HEK293 (cell line): ENCODE measurements at regions not wholly inside any gene's neighbourhood (a gene's known extent, or its start where the extent isn't known, plus 50 kb on each side); places are given as distances from the start of the nearest gene placed in this dataset.

Experiments
- CTCF ChIA-PET: fragments of 350-600 bp; formaldehyde crosslinking; extraction: SDS; loops from one replicate; lab custom pipeline; 2021; ENCODE audit warnings: antibody characterized with exemption; lab: Yijun Ruan, JAX
- POLR2A ChIA-PET: fragments of 300-600 bp; formaldehyde crosslinking; extraction: SDS; loops from one replicate; lab custom pipeline; 2020; ENCODE audit warnings: antibody characterized with exemption, inconsistent platforms; lab: Yijun Ruan, JAX
- H3K27ac ChIP-seq: fragments of 200-500 bp; sonication (Bioruptor generic); 2 replicates; pipeline ENCODE4 v1.5.1; 2014; ENCODE audit warnings: low read depth, low read length, control low read depth, inconsistent platforms; ENCODE audit errors: extremely low read depth
- H3K36me3 ChIP-seq, 2 experiments: fragments of 200-500 bp in 1 of 2; sonication (Bioruptor generic) in 1 of 2; 1 replicate in 1 of 2; 2 replicates in 1 of 2; pipeline ENCODE4 v1.5.1; 2014 to 2017; ENCODE audit warnings: inconsistent platforms in 2 of 2, low read length in 2 of 2; ENCODE audit not compliant: control insufficient read depth in 2 of 2, insufficient read depth in 1 of 2
- H3K4me1 ChIP-seq: fragments of 200-500 bp; sonication (Bioruptor generic); 2 replicates; pipeline ENCODE4 v1.5.1; 2014; ENCODE audit warnings: mild to moderate bottlenecking, low read length, inconsistent platforms; ENCODE audit not compliant: control insufficient read depth, insufficient read depth
- H3K4me3 ChIP-seq: 2 replicates; pipeline ENCODE4 v1.5.1; 2011; ENCODE audit warnings: low read depth, mild to moderate bottlenecking, control low read depth, low read length, moderate library complexity
- H3K9me3 ChIP-seq: fragments of 200-500 bp; sonication (Bioruptor generic); 2 replicates; pipeline ENCODE4 v1.5.1; 2014; ENCODE audit warnings: low read depth, low read length, inconsistent platforms; ENCODE audit not compliant: control insufficient read depth, insufficient read depth
- BCL6B ChIP-seq: fragments of 450-650 bp; formaldehyde crosslinking; IDR thresholded peaks from 2 replicates; pipeline ENCODE4 v1.5.1; 2017; ENCODE audit warnings: missing biosample characterization, missing genetic modification characterization
- CTCF ChIP-seq: fragments of 450-650 bp; formaldehyde crosslinking; IDR thresholded peaks from 2 replicates; pipeline ENCODE4 v1.5.1; 2016; ENCODE audit warnings: missing biosample characterization, missing genetic modification characterization
- HOXD13 ChIP-seq: sonication (generic); formaldehyde crosslinking; IDR thresholded peaks from 2 replicates; pipeline ENCODE4 v1.8.0; 2022; ENCODE audit warnings: missing genetic modification reagents, borderline replicate concordance
- KLF17 ChIP-seq: fragments of 450-650 bp; formaldehyde crosslinking; IDR thresholded peaks from 2 replicates; pipeline ENCODE4 v1.5.1; 2016; ENCODE audit warnings: missing biosample characterization, missing genetic modification characterization
- PRDM10 ChIP-seq: fragments of 450-650 bp; formaldehyde crosslinking; IDR thresholded peaks from 2 replicates; pipeline ENCODE4 v1.5.1; 2016; ENCODE audit warnings: missing biosample characterization, missing genetic modification characterization
- SETDB1 ChIP-seq: IDR thresholded peaks from one replicate; pipeline ENCODE4 v1.6.1; 2017; ENCODE audit warnings: mild to moderate bottlenecking, low read length, moderate library complexity, mixed read lengths; ENCODE audit not compliant: insufficient read length
- ZFP37 ChIP-seq: fragments of 450-650 bp; formaldehyde crosslinking; IDR thresholded peaks from 2 replicates; pipeline ENCODE4 v1.5.1; 2016; ENCODE audit warnings: missing biosample characterization, missing genetic modification characterization
- ZNF112 ChIP-seq: fragments of 450-650 bp; formaldehyde crosslinking; IDR thresholded peaks from 2 replicates; pipeline ENCODE4 v1.5.0; 2017; ENCODE audit warnings: missing biosample characterization, missing genetic modification characterization
- ZNF184 ChIP-seq: fragments of 450-650 bp; IDR thresholded peaks from 2 replicates; pipeline ENCODE4 v1.5.1; 2018; ENCODE audit warnings: missing biosample characterization, mild to moderate bottlenecking, missing genetic modification characterization
- ZNF26 ChIP-seq: fragments of 450-650 bp; formaldehyde crosslinking; IDR thresholded peaks from 2 replicates; pipeline ENCODE4 v1.5.1; 2016; ENCODE audit warnings: missing biosample characterization, missing genetic modification characterization
- ZNF404 ChIP-seq: fragments of 450-650 bp; formaldehyde crosslinking; IDR thresholded peaks from 2 replicates; pipeline ENCODE4 v1.5.1; 2017; ENCODE audit warnings: missing biosample characterization, missing genetic modification characterization
- ZNF433 ChIP-seq: fragments of 450-650 bp; formaldehyde crosslinking; IDR thresholded peaks from 2 replicates; pipeline ENCODE4 v1.5.1; 2016; ENCODE audit warnings: missing biosample characterization, missing genetic modification characterization, low read depth
- ZNF549 ChIP-seq: fragments of 450-650 bp; IDR thresholded peaks from 2 replicates; pipeline ENCODE4 v1.5.1; 2018; ENCODE audit warnings: missing biosample characterization, missing genetic modification characterization, mild to moderate bottlenecking, inconsistent platforms, moderate library complexity
- ZSCAN30 ChIP-seq: fragments of 450-650 bp; IDR thresholded peaks from 2 replicates; pipeline ENCODE4 v1.5.1; 2018; ENCODE audit warnings: missing biosample characterization, mild to moderate bottlenecking, missing genetic modification characterization, moderate library complexity

- POLR2A ChIA-PET, result no interaction called here
- CTCF ChIA-PET, result no interaction called here
- no peak for TF ChIP-seq CTCF (tag by site-specific recombination)
- no peak for TF ChIP-seq ZNF26
- TF ChIP-seq ZNF184 (tag by site-specific recombination), result no peak
- no peak for TF ChIP-seq ZNF112 (tag by site-specific recombination)
- no peak for TF ChIP-seq ZNF433 (tag by site-specific recombination)
- no peak for TF ChIP-seq PRDM10 (tag by site-specific recombination)
- TF ChIP-seq KLF17 (tag by site-specific recombination), result no peak
- TF ChIP-seq ZSCAN30 (tag by site-specific recombination), result no peak
- no peak for TF ChIP-seq ZFP37 (tag by site-specific recombination)
- no peak for TF ChIP-seq HOXD13
- no peak for TF ChIP-seq ZNF404 (tag by site-specific recombination)
Measured at GRCh38 chr10:131500181-131500580, 188.7 kb upstream of the TCERG1L start.

GRCh38 chr10:131500892-131501291 is 189.4 kb upstream of the TCERG1L start:
- TF ChIP-seq ZNF26, result no peak
- no peak for TF ChIP-seq ZNF549 (tag by site-specific recombination)
- H3K4me1 ChIP-seq, result no peaks in the 10 kb centered on the region
- H3K36me3 ChIP-seq, result no peaks in the 10 kb centered on the region
- POLR2A ChIA-PET, result no interaction called here
- CTCF ChIA-PET, result no interaction called here
- no peak overlapping the region for H3K27ac ChIP-seq
- H3K9me3 ChIP-seq, result no peaks in the 10 kb centered on the region
- H3K4me3 ChIP-seq, result no peak overlapping the region

More at GRCh38 chr10:131500181-131500580, 188.7 kb upstream of the TCERG1L start:
- no peak overlapping the region for H3K27ac ChIP-seq
- no peak overlapping the region for H3K4me3 ChIP-seq
- H3K36me3 ChIP-seq, result no peaks in the 10 kb centered on the region
- H3K9me3 ChIP-seq, result no peaks in the 10 kb centered on the region
- no peaks in the 10 kb centered on the region for H3K4me1 ChIP-seq

- H3K9me3 ChIP-seq, result no peaks in the 10 kb centered on the region
- CTCF ChIA-PET, result no interaction called here
- H3K4me3 ChIP-seq, result no peak overlapping the region
- TF ChIP-seq SETDB1 (peak; percentile 49), BCL6B (tag by site-specific recombination) (no peak)
- no peaks in the 10 kb centered on the region for H3K36me3 ChIP-seq
- POLR2A ChIA-PET, result no interaction called here
- no peaks in the 10 kb centered on the region for H3K4me1 ChIP-seq
- H3K27ac ChIP-seq, result no peak overlapping the region
Measured at GRCh38 chr10:131503992-131504391, 192.5 kb upstream of the TCERG1L start.
